RWPE2 (cell line): ENCODE measurements at regions not wholly inside any gene's neighbourhood (a gene's known extent, or its start where the extent isn't known, plus 50 kb on each side); places are given as distances from the start of the nearest gene placed in this dataset.
"Not testable (repeated sequence)": the region's sequence is repeated elsewhere in the genome, so short reads cannot be mapped to it uniquely, and the experiment has no call there.

ENCODE experiments used
- ATAC-seq: fragments of 200-7000 bp; cut with Tn5 transposase; 3 replicates; pipeline ENCODE4 v1.9.1; 2021; ENCODE audit warnings: low read depth
- DNase-seq: peaks from one replicate; pipeline ENCODE4 v3.0.0-alpha.2; 2020; ENCODE audit warnings: low spot score
- H3K27ac ChIP-seq: fragments of 450-650 bp; 2 replicates; pipeline ENCODE4 v1.5.1; 2017; ENCODE audit warnings: mild to moderate bottlenecking; ENCODE audit not compliant: poor library complexity, severe bottlenecking
- H3K27me3 ChIP-seq: fragments of 250-450 bp; sonication (Bioruptor Pico); 2 replicates; pipeline ENCODE4 v1.5.1; 2021; ENCODE audit warnings: mild to moderate bottlenecking, moderate library complexity; ENCODE audit not compliant: insufficient read depth, poor library complexity, severe bottlenecking
- H3K36me3 ChIP-seq: fragments of 250-450 bp; sonication (Bioruptor Pico); 2 replicates; pipeline ENCODE4 v1.5.1; 2020; ENCODE audit warnings: low read depth, mild to moderate bottlenecking, moderate library complexity
- H3K4me1 ChIP-seq: fragments of 250-450 bp; sonication (Bioruptor Pico); 2 replicates; pipeline ENCODE4 v1.5.1; 2021; ENCODE audit warnings: mild to moderate bottlenecking, moderate library complexity; ENCODE audit not compliant: insufficient read depth, poor library complexity, severe bottlenecking
- H3K4me3 ChIP-seq: fragments of 250-450 bp; sonication (Bioruptor Pico); 2 replicates; pipeline ENCODE4 v1.5.1; 2021; ENCODE audit warnings: mild to moderate bottlenecking, moderate library complexity; ENCODE audit not compliant: severe bottlenecking
- H3K9me3 ChIP-seq: fragments of 250-450 bp; sonication (Bioruptor Pico); 2 replicates; pipeline ENCODE4 v1.5.1; 2021; ENCODE audit warnings: mild to moderate bottlenecking, moderate library complexity; ENCODE audit not compliant: severe bottlenecking
- TF ChIP-seq, protein P1 (sequence below): fragments of 450-650 bp; IDR thresholded peaks from one replicate; pipeline ENCODE4 v1.5.1; 2017; ENCODE audit warnings: mild to moderate bottlenecking, moderate library complexity; ENCODE audit not compliant: poor library complexity, severe bottlenecking

DNA sequence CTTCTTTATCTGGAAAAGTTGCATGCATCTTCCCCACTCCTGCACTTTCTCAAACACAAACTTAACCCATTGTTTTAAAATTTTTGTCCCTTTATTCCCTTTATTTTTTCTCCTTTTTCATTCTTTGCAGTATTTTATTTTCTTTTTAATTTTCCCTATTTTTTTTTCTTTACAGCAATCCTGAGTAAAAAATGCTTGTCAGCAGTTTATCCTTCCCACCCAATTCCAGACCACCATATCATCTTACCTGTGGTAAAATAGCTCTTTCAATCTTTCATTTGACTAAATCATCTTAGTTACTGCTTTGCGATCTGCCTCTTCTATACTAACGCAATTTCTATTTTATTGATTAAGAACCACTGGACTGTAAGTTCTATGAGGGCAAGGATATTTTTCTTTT is 450.5 kb downstream of the KLHL4 start:
- Histone ChIP-seq H3K4me3 (no peak overlapping the region), H3K9me3 (no peaks in the 10 kb centered on the region), H3K36me3 (no peaks in the 10 kb centered on the region), H3K4me1 (no peaks in the 10 kb centered on the region), H3K27me3 (no peaks in the 10 kb centered on the region), H3K27ac (no peak overlapping the region)
- ATAC-seq, result no peak
- TF ChIP-seq, protein P1, sequence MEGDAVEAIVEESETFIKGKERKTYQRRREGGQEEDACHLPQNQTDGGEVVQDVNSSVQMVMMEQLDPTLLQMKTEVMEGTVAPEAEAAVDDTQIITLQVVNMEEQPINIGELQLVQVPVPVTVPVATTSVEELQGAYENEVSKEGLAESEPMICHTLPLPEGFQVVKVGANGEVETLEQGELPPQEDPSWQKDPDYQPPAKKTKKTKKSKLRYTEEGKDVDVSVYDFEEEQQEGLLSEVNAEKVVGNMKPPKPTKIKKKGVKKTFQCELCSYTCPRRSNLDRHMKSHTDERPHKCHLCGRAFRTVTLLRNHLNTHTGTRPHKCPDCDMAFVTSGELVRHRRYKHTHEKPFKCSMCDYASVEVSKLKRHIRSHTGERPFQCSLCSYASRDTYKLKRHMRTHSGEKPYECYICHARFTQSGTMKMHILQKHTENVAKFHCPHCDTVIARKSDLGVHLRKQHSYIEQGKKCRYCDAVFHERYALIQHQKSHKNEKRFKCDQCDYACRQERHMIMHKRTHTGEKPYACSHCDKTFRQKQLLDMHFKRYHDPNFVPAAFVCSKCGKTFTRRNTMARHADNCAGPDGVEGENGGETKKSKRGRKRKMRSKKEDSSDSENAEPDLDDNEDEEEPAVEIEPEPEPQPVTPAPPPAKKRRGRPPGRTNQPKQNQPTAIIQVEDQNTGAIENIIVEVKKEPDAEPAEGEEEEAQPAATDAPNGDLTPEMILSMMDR, result no peak
- no peak for DNase-seq

DNA sequence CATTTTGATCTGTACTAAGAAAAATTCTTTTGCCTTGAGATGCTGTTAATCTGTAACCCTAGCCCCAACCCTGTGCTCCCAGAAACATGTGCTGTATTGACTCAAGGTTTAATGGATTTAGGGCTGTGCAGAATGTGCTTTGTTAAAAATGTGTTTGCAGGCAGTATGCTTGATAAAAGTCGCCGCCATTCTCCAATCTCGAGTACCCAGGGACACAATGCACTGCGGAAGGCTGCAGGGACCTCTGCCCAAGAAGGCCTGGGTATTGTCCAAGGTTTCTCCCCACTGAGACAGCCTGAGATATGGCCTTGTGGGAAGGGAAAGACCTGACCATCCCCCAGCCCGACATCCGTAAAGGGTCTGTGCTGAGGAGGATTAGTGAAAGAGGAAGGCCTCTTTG is 454.5 kb downstream of the KLHL4 start:
- not testable (repeated sequence) for H3K9me3 ChIP-seq, H3K27ac ChIP-seq, H3K4me3 ChIP-seq, H3K27me3 ChIP-seq, H3K36me3 ChIP-seq, H3K4me1 ChIP-seq, ATAC-seq, DNase-seq

- no peaks in the 10 kb centered on the region for H3K36me3 ChIP-seq
Measured at GRCh38 chrX:87975365-87975764, 457.8 kb downstream of the KLHL4 start.

DNA sequence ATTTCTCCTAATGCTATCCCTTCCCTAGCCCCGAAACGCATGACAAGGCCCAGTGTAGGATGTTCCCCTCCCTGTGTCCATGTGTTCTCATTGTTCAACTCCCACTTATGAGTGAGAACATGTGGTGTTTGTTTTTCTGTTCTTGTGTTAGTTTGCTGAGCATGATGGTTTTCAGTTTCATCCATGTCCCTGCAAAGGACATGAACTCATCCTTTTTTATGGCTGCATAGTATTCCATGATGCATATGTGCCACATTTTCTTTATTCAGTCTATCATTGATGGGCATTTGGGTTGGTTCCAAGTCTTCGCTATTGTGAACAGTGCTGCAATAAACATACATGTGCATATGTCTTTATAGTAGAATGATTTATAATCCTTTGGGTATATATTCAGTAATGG is 490.3 kb downstream of the KLHL4 start:
- H3K9me3 ChIP-seq, ATAC-seq, H3K4me3 ChIP-seq, H3K27me3 ChIP-seq, H3K4me1 ChIP-seq, H3K27ac ChIP-seq, DNase-seq, H3K36me3 ChIP-seq: not testable (repeated sequence)

More at GRCh38 chrX:87975365-87975764, 457.8 kb downstream of the KLHL4 start:
- Histone ChIP-seq H3K4me1 (no peaks in the 10 kb centered on the region), H3K27me3 (no peaks in the 10 kb centered on the region), H3K27ac (no peak overlapping the region), H3K4me3 (no peak overlapping the region), H3K9me3 (no peaks in the 10 kb centered on the region)
- ATAC-seq (no peak), DNase-seq (no peak)
- TF ChIP-seq, protein P1, result no peak

DNA sequence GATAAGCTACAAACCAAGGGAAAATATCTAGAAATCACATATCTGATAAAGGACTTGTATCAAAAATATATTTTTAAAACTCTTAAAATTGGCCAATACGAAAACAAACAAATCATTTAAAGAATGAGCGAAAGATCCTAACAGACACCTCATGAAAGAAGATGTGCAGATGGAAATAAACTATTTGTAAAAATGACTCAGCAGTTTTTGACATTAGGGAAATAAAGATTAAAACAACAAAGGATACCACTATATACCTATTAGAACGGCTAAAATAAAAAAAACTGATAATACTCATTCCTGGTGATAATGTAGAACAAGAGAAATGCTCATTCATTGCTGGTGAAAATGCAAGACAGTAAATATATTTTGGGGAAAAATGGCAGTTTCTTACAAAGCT is 506.4 kb downstream of the KLHL4 start:
- DNase-seq (no peak), ATAC-seq (no peak)
- Histone ChIP-seq H3K36me3 (no peaks in the 10 kb centered on the region), H3K27ac (no peak overlapping the region), H3K9me3 (no peaks in the 10 kb centered on the region), H3K4me3 (no peak overlapping the region), H3K27me3 (no peaks in the 10 kb centered on the region), H3K4me1 (no peaks in the 10 kb centered on the region)
- TF ChIP-seq, protein P1, result no peak

GRCh38 chrX:88072339-88073030 is 554.9 kb downstream of the KLHL4 start:
- H3K4me3 ChIP-seq, result no peak overlapping the region
- DNase-seq, result no peak
- TF ChIP-seq, protein P1, result no peak
- ATAC-seq, result no peak
- no peaks in the 10 kb centered on the region for H3K4me1 ChIP-seq
- no peak overlapping the region for H3K27ac ChIP-seq
- no peaks in the 10 kb centered on the region for H3K36me3 ChIP-seq
- no peaks in the 10 kb centered on the region for H3K9me3 ChIP-seq
- no peaks in the 10 kb centered on the region for H3K27me3 ChIP-seq
